ENCODE measurements at regions not wholly inside any gene's neighbourhood (a gene's known extent, or its start where the extent isn't known, plus 50 kb on each side); places are given as distances from the start of the nearest gene placed in this dataset.
"Not testable (repeated sequence)": the region's sequence is repeated elsewhere in the genome, so short reads cannot be mapped to it uniquely, and the experiment has no call there.

- DNase-seq: no peak
Measured at GRCh38 chr4:151563194-151563593, 154.2 kb downstream of the FHIP1A start.

GRCh38 chr4:151564321-151564720 is 155.3 kb downstream of the FHIP1A start:
- DNase-seq: no peak

GRCh38 chr4:151565583-151565982 is 156.6 kb downstream of the FHIP1A start:
- no peak for DNase-seq

GRCh38 chr4:151566053-151566452 is 157.1 kb downstream of the FHIP1A start:
- no peak for DNase-seq

- DNase-seq: no peak
Measured at GRCh38 chr4:151567056-151567455, 158.1 kb downstream of the FHIP1A start.

- DNase-seq: no peak
Measured at GRCh38 chr4:151568966-151569365, 160.0 kb downstream of the FHIP1A start.

- DNase-seq: no peak
Measured at GRCh38 chr4:151569650-151570049, 160.7 kb downstream of the FHIP1A start.

GRCh38 chr4:151573474-151573873 is 164.5 kb downstream of the FHIP1A start:
- peak in 1 of 14 donors; percentile 7 for DNase-seq

GRCh38 chr4:151573945-151574344 is 165.0 kb downstream of the FHIP1A start:
- no peak for DNase-seq

- DNase-seq: no peak
Measured at GRCh38 chr4:151574968-151575367, 166.0 kb downstream of the FHIP1A start.

GRCh38 chr4:151575646-151576045 is 166.7 kb downstream of the FHIP1A start:
- no peak for DNase-seq

- DNase-seq: no peak
Measured at GRCh38 chr4:151576627-151577026, 167.7 kb downstream of the FHIP1A start.

- no peak for DNase-seq
Measured at GRCh38 chr4:151581570-151581969, 172.6 kb downstream of the FHIP1A start.

- no peak for DNase-seq
Measured at GRCh38 chr4:151582098-151582497, 173.1 kb downstream of the FHIP1A start.

- DNase-seq: no peak
Measured at GRCh38 chr4:151583157-151583914, 174.4 kb downstream of the FHIP1A start.

- no peak for DNase-seq
Measured at GRCh38 chr4:151584101-151584500, 175.1 kb downstream of the FHIP1A start.

- not testable (repeated sequence) for DNase-seq
Measured at GRCh38 chr4:151595629-151596028, 165.2 kb downstream of the GATB start.

- DNase-seq: not testable (repeated sequence)
Measured at GRCh38 chr4:151597691-151598090, 163.1 kb downstream of the GATB start.

GRCh38 chr4:151599863-151600262 is 160.9 kb downstream of the GATB start:
- DNase-seq: no peak

- DNase-seq: no peak
Measured at GRCh38 chr4:151600432-151600831, 160.4 kb downstream of the GATB start.

GRCh38 chr4:151603377-151603776 is 157.4 kb downstream of the GATB start:
- DNase-seq: no peak

GRCh38 chr4:151604238-151604637 is 156.6 kb downstream of the GATB start:
- no peak for DNase-seq

GRCh38 chr4:151605215-151605614 is 155.6 kb downstream of the GATB start:
- no peak for DNase-seq

GRCh38 chr4:151606061-151606460 is 154.7 kb downstream of the GATB start:
- no peak for DNase-seq

- no peak for DNase-seq
Measured at GRCh38 chr4:151610229-151610628, 150.6 kb downstream of the GATB start.

Measured in C1 segment of cervical spinal cord (tissue), 14 donors.